Upper lobe of left lung (tissue), 4 donors: ENCODE measurements at regions not wholly inside any gene's neighbourhood (a gene's known extent, or its start where the extent isn't known, plus 50 kb on each side); places are given as distances from the start of the nearest gene placed in this dataset.
"Not testable (repeated sequence)": the region's sequence is repeated elsewhere in the genome, so short reads cannot be mapped to it uniquely, and the experiment has no call there.

Source experiments
- EP300 ChIP-seq, 4 donors: sonication (generic); formaldehyde crosslinking; IDR thresholded peaks; one replicate each; pipeline ENCODE4 v1.5.1; 2017; ENCODE audit warnings: antibody characterized with exemption in 4 of 4, control low read depth in 2 of 4
- POLR2A ChIP-seq, 4 donors: fragments of 450-650 bp; IDR thresholded peaks; one replicate each; pipeline ENCODE4 v1.5.1; 2016 to 2017; ENCODE audit warnings: antibody characterized with exemption in 4 of 4, mild to moderate bottlenecking in 2 of 4
- POLR2AphosphoS5 ChIP-seq, 2 donors: sonication (generic); formaldehyde crosslinking; IDR thresholded peaks; one replicate each; pipeline ENCODE4 v1.5.1; 2017; ENCODE audit warnings: antibody characterized with exemption in 2 of 2
- TF ChIP-seq, protein P1 (sequence below), 6 experiments: fragments of 450-650 bp in 4 of 6; fragments of 200-600 bp in 2 of 6; sonication (generic) in 2 of 6; IDR thresholded peaks; one replicate each; pipeline ENCODE4 v1.5.1; 2016 to 2019; ENCODE audit warnings: antibody characterized with exemption in 6 of 6

GRCh38 chr2:190146109-190146508 lies 83.6 kb upstream of the MSTN start:
- TF ChIP-seq, protein P1, sequence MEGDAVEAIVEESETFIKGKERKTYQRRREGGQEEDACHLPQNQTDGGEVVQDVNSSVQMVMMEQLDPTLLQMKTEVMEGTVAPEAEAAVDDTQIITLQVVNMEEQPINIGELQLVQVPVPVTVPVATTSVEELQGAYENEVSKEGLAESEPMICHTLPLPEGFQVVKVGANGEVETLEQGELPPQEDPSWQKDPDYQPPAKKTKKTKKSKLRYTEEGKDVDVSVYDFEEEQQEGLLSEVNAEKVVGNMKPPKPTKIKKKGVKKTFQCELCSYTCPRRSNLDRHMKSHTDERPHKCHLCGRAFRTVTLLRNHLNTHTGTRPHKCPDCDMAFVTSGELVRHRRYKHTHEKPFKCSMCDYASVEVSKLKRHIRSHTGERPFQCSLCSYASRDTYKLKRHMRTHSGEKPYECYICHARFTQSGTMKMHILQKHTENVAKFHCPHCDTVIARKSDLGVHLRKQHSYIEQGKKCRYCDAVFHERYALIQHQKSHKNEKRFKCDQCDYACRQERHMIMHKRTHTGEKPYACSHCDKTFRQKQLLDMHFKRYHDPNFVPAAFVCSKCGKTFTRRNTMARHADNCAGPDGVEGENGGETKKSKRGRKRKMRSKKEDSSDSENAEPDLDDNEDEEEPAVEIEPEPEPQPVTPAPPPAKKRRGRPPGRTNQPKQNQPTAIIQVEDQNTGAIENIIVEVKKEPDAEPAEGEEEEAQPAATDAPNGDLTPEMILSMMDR (IDR thresholded peaks at IDR 0.05), result not testable (repeated sequence)
- TF ChIP-seq POLR2A, POLR2AphosphoS5, EP300 (IDR thresholded peaks at IDR 0.05): not testable (repeated sequence)
